Smooth muscle cell (in vitro differentiated cells): ENCODE measurements at regions not wholly inside any gene's neighbourhood (a gene's known extent, or its start where the extent isn't known, plus 50 kb on each side); places are given as distances from the start of the nearest gene placed in this dataset.

Source experiments
- DNase-seq: peaks from one replicate; lab custom pipeline; 2025; ENCODE audit not compliant: unreplicated experiment; lab: John Stamatoyannopoulos, UW
- H2AFZ ChIP-seq: fragments of 200-600 bp; sonication (generic); 2 replicates; pipeline ENCODE4 v1.6.0; 2016; ENCODE audit warnings: antibody characterized with exemption, low read depth, mild to moderate bottlenecking
- H3F3A ChIP-seq: fragments of 200-600 bp; sonication (generic); 2 replicates; pipeline ENCODE4 v1.6.0; 2017; ENCODE audit warnings: antibody characterized with exemption, low read depth
- H3K27ac ChIP-seq: fragments of 200-600 bp; sonication (generic); 2 replicates; pipeline ENCODE4 v1.5.1; 2016; ENCODE audit warnings: low read depth, mild to moderate bottlenecking
- H3K27me3 ChIP-seq: fragments of 200-600 bp; sonication (generic); 2 replicates; pipeline ENCODE4 v1.6.1; 2016; ENCODE audit warnings: low read depth, mild to moderate bottlenecking
- H3K36me3 ChIP-seq: fragments of 200-600 bp; sonication (generic); 2 replicates; pipeline ENCODE4 v1.5.1; 2016; ENCODE audit warnings: low read depth
- H3K4me1 ChIP-seq: fragments of 200-600 bp; sonication (generic); 2 replicates; pipeline ENCODE4 v1.5.1; 2016; ENCODE audit warnings: low read depth
- H3K4me2 ChIP-seq: fragments of 200-600 bp; sonication (generic); 2 replicates; pipeline ENCODE4 v1.6.0; 2016; ENCODE audit warnings: mild to moderate bottlenecking
- H3K4me3 ChIP-seq: fragments of 200-600 bp; sonication (generic); 2 replicates; pipeline ENCODE4 v1.5.1; 2016; ENCODE audit warnings: mild to moderate bottlenecking
- H3K79me2 ChIP-seq: fragments of 200-600 bp; sonication (generic); 2 replicates; pipeline ENCODE4 v1.6.0; 2016; ENCODE audit warnings: low read depth, mild to moderate bottlenecking
- H3K9ac ChIP-seq: fragments of 200-600 bp; sonication (generic); 2 replicates; pipeline ENCODE4 v1.6.0; 2016; ENCODE audit warnings: low read depth
- H3K9me3 ChIP-seq: fragments of 200-600 bp; sonication (generic); replicated peaks from 2 replicates; pipeline ENCODE4 v1.5.1; 2016; ENCODE audit warnings: low read depth
- H4K20me1 ChIP-seq: fragments of 200-600 bp; sonication (generic); 2 replicates; pipeline ENCODE4 v1.6.0; 2016; ENCODE audit warnings: low read depth
- WGBS: methylation state at CpG from one replicate; pipeline ENCODE4 v1.1.7; 2016; ENCODE audit warnings: low lambda C conversion rate; 5-methylcytosine and 5-hydroxymethylcytosine counted together
- TF ChIP-seq, protein P1 (sequence below): fragments of 200-600 bp; sonication (generic); IDR thresholded peaks from 2 replicates; pipeline ENCODE4 v1.5.1; 2017; ENCODE audit warnings: borderline replicate concordance, mild to moderate bottlenecking, antibody characterized with exemption; ENCODE audit not compliant: insufficient read depth, poor library complexity, severe bottlenecking

DNA sequence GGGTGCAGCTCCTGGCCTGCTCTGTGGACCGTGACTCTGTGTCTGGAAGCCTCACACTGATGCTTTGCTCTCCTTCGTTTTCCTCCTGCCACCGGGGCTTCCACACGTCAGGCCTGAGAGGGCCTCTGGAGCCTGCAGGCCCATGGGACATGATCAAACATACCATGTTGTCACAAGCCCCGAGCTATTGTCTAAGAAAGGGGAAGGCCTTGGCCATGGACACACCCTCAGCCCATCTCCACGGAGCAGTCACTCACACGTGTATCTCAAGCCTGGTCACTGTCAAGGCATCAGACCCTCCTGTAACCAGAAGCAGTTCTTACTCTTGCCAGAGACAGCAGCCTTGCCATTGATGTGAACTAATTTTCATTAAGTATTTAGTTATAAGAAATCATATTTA lies 814.1 kb upstream of the SALL3 start:
- Histone ChIP-seq H3K36me3 (no peaks in the 10 kb centered on the region), H3K27ac (no peak overlapping the region), H4K20me1 (no peaks in the 10 kb centered on the region), H3K4me2 (no peak overlapping the region), H2AFZ (no peak overlapping the region), H3F3A (no peaks in the 10 kb centered on the region), H3K9me3 (no peaks in the 10 kb centered on the region), H3K79me2 (no peaks in the 10 kb centered on the region), H3K4me1 (no peaks in the 10 kb centered on the region), H3K27me3 (no peaks in the 10 kb centered on the region), H3K4me3 (no peak overlapping the region), H3K9ac (no peak overlapping the region)
- TF ChIP-seq, protein P1, sequence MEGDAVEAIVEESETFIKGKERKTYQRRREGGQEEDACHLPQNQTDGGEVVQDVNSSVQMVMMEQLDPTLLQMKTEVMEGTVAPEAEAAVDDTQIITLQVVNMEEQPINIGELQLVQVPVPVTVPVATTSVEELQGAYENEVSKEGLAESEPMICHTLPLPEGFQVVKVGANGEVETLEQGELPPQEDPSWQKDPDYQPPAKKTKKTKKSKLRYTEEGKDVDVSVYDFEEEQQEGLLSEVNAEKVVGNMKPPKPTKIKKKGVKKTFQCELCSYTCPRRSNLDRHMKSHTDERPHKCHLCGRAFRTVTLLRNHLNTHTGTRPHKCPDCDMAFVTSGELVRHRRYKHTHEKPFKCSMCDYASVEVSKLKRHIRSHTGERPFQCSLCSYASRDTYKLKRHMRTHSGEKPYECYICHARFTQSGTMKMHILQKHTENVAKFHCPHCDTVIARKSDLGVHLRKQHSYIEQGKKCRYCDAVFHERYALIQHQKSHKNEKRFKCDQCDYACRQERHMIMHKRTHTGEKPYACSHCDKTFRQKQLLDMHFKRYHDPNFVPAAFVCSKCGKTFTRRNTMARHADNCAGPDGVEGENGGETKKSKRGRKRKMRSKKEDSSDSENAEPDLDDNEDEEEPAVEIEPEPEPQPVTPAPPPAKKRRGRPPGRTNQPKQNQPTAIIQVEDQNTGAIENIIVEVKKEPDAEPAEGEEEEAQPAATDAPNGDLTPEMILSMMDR: no peak
- WGBS: 90% methylated on average over 7 of the region's 7 CpGs
- no peak for DNase-seq

- Histone ChIP-seq H3K79me2 (no peaks in the 10 kb centered on the region), H3K36me3 (no peaks in the 10 kb centered on the region), H3F3A (no peaks in the 10 kb centered on the region), H3K9ac (no peak overlapping the region), H4K20me1 (no peaks in the 10 kb centered on the region), H2AFZ (no peak overlapping the region), H3K27me3 (no peaks in the 10 kb centered on the region), H3K4me1 (no peaks in the 10 kb centered on the region), H3K9me3 (no peaks in the 10 kb centered on the region), H3K27ac (no peak overlapping the region), H3K4me3 (no peak overlapping the region), H3K4me2 (no peak overlapping the region)
- WGBS: 73% methylated on average over 1 of the region's 1 CpG
- TF ChIP-seq, protein P1: no peak
- DNase-seq: no peak
These were observed 811.1 kb upstream of the SALL3 start for GRCh38 chr18:78168526-78168925.

GRCh38 chr18:78169174-78169864 lies 810.3 kb upstream of the SALL3 start:
- H3K4me2 ChIP-seq: no peak overlapping the region
- WGBS: 88% methylated on average over 13 of the region's 13 CpGs
- no peaks in the 10 kb centered on the region for H3K4me1 ChIP-seq
- H3K9ac ChIP-seq: no peak overlapping the region
- TF ChIP-seq, protein P1: no peak
- no peak overlapping the region for H3K4me3 ChIP-seq
- H3K27me3 ChIP-seq: no peaks in the 10 kb centered on the region
- no peak for DNase-seq
- no peak overlapping the region for H2AFZ ChIP-seq
- H3F3A ChIP-seq: no peaks in the 10 kb centered on the region
- H3K79me2 ChIP-seq: no peaks in the 10 kb centered on the region
- no peaks in the 10 kb centered on the region for H3K9me3 ChIP-seq
- H3K27ac ChIP-seq: no peak overlapping the region
- H3K36me3 ChIP-seq: no peaks in the 10 kb centered on the region
- no peaks in the 10 kb centered on the region for H4K20me1 ChIP-seq

DNA sequence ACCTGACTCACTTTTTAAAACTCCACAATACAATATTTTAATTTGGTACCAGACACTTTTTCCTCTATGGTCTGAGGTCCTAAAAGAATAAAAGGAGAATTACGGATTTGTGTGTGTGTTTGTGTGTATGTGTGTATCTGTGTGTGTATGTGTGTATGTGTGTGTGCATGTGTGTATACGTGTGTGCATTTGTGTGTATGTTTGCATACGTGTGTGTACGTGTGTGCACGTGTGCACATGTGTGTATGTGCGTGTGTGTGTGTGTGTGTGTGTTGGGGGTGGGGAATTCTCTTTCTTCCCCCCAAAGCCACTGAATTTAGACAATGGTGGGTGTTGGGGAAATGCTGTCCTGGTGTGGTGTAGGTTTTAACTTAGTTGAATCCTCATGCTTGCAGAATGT lies 807.7 kb upstream of the SALL3 start:
- TF ChIP-seq, protein P1: no peak
- Histone ChIP-seq H3K27me3 (no peaks in the 10 kb centered on the region), H3K9ac (no peak overlapping the region), H2AFZ (no peak overlapping the region), H4K20me1 (no peaks in the 10 kb centered on the region), H3K4me2 (no peak overlapping the region), H3F3A (no peaks in the 10 kb centered on the region), H3K27ac (no peak overlapping the region), H3K36me3 (no peaks in the 10 kb centered on the region), H3K79me2 (no peaks in the 10 kb centered on the region), H3K4me1 (no peaks in the 10 kb centered on the region), H3K9me3 (no peaks in the 10 kb centered on the region), H3K4me3 (no peak overlapping the region)
- DNase-seq: no peak
- 76% methylated on average over 6 of the region's 6 CpGs for WGBS
